ENCODE measurements at regions not wholly inside any gene's neighbourhood (a gene's known extent, or its start where the extent isn't known, plus 50 kb on each side); places are given as distances from the start of the nearest gene placed in this dataset.

- TF ChIP-seq CTCF (IDR thresholded peaks at IDR 0.05 in 2 of 3, conservative IDR thresholded peaks at IDR 0.05 in 1 of 3; ENCODE audit: control insufficient read depth in 2 of 3, extremely low read depth in 1 of 3, insufficient read depth in 1 of 3, low read depth in 3 of 3, low read length in 3 of 3) (no peak), TAF1 (IDR thresholded peaks at IDR 0.05; ENCODE audit: borderline replicate concordance, low read depth, low read length) (no peak), POLR2A (IDR thresholded peaks at IDR 0.05; ENCODE audit: low read depth, low read length) (no peak), JUNB (IDR thresholded peaks at IDR 0.05) (no peak), NBN (IDR thresholded peaks at IDR 0.05) (no peak), SREBF2 (IDR thresholded peaks at IDR 0.05; ENCODE audit: low read length) (no peak), ESRRA (IDR thresholded peaks at IDR 0.05; ENCODE audit: low read length) (no peak), SUZ12 (IDR thresholded peaks at IDR 0.05; ENCODE audit: unreplicated experiment) (no peak), CEBPB (IDR thresholded peaks at IDR 0.05; ENCODE audit: borderline replicate concordance in 1 of 2, low read depth in 2 of 2, low read length in 2 of 2) (no peak), IRF3 (IDR thresholded peaks at IDR 0.05) (no peak), MXI1 (IDR thresholded peaks at IDR 0.05; ENCODE audit: low read depth, low read length) (no peak)
- TF ChIP-seq, protein P1, sequence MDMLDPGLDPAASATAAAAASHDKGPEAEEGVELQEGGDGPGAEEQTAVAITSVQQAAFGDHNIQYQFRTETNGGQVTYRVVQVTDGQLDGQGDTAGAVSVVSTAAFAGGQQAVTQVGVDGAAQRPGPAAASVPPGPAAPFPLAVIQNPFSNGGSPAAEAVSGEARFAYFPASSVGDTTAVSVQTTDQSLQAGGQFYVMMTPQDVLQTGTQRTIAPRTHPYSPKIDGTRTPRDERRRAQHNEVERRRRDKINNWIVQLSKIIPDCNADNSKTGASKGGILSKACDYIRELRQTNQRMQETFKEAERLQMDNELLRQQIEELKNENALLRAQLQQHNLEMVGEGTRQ (IDR thresholded peaks at IDR 0.05; ENCODE audit: borderline replicate concordance, low read depth, low read length), result no peak
- TF ChIP-seq, protein P2, sequence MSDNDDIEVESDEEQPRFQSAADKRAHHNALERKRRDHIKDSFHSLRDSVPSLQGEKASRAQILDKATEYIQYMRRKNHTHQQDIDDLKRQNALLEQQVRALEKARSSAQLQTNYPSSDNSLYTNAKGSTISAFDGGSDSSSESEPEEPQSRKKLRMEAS (IDR thresholded peaks at IDR 0.05; ENCODE audit: low read depth, low read length), result no peak
Observed at GRCh38 chr1:30343562-30343961, 379.8 kb downstream of the MATN1 start.
